NCI-H1092 (cell line): ENCODE measurements at regions not wholly inside any gene's neighbourhood (a gene's known extent, or its start where the extent isn't known, plus 50 kb on each side); places are given as distances from the start of the nearest gene placed in this dataset.
"Not testable (repeated sequence)": the region's sequence is repeated elsewhere in the genome, so short reads cannot be mapped to it uniquely, and the experiment has no call there.

ENCODE experiments used
- DNase-seq: peaks from one replicate; lab custom pipeline; 2025; lab: John Stamatoyannopoulos, UW

DNA sequence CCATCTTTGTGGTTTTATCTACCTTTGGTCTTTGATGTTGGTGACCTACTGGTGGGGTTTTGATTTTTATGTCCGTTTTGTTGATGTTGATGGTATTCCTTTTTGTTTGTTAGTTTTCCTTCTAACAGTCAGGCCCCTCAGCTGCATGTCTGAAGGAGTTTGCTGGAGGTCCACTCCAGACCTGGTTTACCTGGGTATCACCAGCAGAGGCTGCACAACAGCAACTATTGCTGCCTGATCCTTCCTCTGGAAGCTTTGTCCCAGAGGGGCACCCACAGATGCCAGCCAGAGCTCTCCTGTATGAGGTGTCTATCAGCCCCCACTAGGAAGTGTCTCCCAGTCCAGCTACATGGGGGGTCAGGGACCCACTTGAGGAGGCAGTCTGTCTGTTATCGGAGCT lies 199.3 kb upstream of the WDFY3 start:
- no peak for DNase-seq

DNA sequence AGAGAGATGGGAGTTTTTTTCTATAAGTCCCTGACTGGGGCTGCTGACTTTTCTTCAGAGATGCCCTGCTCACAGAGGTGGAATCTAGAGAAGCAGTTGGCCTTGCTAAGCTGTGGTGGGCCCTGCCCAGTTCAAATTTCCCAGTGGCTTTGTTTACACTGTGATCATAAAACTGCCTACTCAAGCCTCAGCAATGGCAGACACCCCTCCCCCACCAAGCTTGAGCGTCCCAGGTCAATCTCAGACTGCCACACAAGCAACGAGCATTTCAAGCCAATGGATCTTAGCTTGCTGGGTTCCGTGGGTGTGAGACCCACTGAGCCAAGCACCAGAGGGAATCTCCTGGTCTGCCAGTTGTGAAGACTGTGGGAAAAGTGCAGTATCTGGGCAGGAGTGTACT lies 199.8 kb upstream of the WDFY3 start:
- no peak for DNase-seq

DNA sequence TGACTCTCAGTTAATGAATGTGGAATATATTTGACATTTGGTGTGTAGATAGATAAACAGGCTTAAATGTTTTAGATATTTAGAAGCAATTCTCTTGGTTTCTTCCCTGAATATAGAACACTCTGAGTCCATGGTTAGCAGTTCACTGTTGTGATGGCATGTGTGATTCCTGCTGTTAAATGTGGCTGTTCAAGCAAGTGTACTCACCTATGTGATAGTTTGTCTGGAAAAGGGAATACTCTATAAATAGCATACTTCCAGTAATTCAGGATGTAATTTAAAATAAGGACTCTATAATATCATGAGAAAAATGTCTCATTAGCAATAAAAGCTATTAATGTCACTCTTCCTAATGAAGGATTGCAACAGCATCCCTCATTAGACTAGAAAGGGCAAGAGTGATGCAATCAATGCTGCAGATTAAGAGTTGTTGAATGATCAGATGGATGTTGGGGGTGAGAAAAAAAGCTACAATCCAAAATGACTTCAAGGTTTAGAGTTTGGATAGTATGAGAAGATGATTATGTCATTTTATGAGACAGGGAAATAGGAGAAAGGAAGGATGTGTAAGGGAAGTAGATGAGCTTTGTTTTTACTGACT lies 201.8 kb upstream of the WDFY3 start:
- no peak for DNase-seq

DNA sequence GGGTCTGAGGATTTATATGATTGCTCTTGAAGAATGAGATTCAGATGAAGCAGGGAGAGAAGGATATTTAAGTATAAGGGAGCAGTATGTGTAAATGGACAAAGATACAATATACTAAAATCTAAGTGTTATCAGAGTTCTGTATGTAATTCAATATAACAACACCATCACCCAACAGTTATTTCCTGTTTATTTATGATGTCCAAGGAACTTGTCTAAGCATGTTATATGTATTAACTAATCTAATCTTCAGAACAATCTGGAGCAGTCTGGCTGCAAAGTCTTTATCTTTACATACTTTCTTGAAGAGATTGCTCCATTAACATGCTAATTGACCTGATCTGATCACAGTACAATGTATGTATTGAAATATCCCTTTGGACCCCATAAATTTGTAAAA lies 203.8 kb upstream of the WDFY3 start:
- DNase-seq: no peak

DNA sequence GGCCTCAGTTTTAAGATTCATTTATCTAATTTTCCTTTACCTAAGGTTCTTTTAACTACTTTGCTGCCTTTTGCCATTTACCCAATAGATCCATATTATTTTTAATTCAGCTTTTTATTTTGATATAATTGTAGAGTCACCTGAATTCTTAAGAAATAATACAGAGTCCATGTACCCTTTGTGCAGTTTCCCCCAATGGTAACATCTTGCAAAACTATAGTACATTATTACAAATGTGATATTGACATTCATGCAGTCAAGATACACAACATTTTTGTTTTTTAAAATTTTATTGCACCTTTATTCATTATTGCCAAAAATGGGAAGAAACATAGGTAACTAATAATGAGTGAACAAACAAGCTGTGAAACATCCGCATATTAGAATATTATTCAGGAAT lies 208.7 kb upstream of the WDFY3 start:
- no peak for DNase-seq

DNA sequence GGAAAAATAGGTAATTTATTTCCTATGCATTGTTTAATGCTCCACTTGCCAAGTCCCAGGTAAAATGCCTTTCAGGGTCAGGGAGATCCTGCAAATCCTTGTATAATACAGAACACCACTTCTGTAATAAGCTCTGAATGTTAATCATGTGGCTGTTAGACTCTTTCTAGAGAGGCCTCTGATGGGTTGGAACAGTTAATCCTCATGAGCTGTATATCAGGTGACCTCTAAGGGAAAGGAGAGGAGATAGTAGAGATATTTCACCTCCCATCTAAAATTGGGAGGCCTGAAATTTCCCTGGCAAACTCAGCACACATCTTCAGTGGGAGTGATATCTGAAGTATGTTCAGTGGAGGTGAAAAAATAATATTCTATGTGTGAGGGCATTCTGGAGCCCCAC lies 210.6 kb upstream of the WDFY3 start:
- no peak for DNase-seq

DNA sequence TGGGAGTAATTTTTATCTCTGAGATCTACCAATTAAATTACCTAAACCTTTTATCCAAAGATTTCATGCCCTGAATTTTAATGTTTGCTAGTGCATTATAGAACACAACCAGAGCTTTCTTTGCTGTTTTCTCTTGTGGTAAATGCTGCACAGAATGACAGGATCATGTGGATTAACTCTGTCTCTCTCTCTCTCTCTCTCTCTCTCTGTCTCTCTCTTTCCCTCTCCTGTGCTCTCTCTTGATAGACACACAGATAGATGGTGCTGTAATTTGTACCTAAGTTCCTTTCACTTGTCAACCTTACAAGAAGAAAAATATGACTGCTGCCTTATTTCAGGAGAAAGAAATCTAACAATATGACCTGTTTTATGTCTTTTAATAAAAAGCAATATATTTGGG lies 211.2 kb upstream of the WDFY3 start:
- DNase-seq: no peak

DNA sequence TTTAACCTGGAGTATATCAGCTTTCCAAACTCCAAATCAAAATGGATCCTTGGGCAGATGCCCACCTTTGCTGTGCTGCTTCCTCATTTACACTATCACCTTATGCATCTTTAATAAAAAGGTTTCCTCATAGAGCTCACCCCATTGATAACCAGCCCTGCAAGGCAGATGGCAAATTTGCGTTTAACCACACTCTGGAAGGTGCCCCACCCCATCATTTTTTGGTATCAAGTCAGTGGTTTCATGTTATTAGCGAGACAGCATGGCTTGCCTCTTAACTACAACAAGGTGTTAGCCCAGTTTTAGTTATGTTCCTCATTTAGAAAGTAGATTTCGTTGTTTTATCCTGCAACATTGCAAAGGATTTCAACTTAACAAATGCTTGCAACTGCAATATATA lies 214.0 kb upstream of the WDFY3 start:
- no peak for DNase-seq

DNA sequence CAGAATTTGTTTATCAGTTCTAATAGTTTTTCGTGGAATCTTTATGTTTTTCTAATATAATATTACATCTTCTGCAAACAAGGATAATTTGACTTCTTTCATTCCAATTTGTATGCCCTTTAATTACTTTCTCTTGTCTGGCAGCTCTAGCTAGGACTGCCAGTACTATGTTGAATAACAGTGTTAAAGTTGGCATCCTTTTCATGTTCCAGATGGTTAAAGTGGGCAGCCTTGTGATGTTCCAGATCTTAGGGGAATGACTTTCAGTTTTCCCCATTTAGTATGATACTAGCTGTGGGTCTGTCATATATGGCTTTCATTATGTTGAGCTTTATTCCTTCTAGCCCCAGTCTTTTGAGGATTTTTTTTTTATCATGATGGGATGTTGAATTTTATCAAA lies 220.6 kb upstream of the WDFY3 start:
- DNase-seq: no peak

DNA sequence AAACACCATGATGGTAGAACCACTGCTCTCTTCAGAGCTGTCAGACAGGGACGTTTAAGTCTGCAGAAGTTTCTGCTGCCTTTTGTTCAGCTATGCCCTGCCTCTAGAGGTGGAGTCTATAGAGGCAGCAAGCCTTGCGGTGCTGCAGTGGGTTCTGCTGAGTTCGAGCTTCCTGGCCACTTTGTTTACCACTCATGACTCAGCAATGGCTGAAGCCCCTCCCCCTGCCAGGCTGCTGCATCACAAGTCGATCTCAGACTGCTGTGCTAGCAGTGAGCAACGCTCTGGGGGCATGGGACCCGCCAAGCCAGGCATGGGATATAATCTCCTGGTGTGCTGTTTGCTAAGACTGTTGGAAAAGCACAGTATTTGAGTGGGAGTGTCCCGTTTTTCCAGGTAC lies 229.5 kb upstream of the WDFY3 start:
- DNase-seq: not testable (repeated sequence)

DNA sequence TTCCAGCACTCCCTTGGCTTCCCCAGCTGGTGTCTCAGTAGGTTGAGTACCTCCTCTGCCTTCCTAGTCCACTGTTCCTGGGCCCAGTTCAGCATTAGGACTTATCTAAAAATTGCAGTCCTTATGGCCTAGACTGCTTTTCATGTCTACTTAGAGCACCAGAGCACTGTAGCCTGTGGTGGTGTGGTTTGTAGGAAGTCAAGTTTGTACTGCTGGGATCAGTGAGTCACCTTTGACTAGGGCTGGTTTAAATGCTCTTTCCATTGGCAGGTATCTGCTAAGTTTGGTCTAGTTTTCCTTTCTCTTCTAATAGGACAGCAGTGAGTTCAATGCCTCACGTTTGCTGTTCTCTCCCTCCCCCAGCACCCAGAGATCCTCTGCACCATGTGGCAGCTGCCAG lies 233.6 kb upstream of the WDFY3 start:
- DNase-seq: no peak

DNA sequence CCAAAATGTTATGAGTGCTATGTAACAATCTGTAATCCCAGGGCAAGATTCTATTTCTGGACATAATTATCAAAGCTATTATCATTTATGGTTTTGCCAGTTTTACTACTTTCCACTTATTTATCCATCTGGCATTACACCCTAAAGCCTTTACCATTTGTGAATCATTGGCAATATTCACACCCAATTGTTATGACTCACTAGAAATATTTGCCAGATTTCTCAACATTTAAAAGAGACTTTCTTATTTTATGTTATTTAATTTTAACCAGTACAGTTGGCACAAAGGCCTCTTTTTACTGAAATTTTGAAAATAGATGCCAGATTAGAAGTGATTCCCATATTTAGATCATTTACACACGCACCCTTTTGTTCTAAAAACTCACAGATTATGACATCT lies 242.7 kb upstream of the WDFY3 start:
- DNase-seq: no peak

DNA sequence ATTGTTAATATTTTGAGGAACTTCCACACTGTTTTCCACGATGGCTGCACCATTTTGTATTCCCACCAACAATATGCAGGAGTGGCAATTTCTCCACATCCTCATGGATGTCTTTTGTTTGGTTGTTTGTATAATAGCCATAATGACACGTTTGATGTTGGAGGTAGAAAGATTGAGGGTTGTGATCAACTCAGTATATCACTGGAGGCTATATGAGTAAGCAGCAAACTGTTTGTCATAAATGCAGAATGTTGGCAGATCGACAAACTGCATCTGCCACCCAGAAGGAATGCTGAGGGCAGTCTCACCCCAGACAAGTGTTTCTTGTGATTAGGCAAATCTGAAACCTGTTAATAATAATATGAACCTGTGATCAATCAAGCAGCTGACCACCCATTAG lies 243.9 kb upstream of the WDFY3 start:
- no peak for DNase-seq

DNA sequence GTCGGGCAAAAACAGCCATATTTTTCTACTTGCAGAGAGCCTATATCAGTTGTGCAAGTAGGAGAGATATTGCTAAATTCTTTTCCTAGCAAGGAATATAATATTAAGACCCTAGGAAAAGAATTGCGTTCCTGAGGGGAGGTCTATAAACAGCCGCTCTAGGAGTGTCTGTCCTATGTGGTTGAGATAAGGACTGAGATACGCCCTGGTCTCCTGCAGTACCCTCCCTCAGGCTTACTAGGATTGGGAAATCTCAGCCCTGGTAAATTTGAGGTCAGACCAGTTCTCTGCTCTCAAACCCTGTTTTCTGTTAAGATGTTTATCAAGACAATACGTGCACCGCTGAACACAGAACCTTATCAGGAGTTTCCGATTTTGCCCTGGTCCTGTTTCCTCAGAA lies 250.1 kb upstream of the WDFY3 start:
- DNase-seq: not testable (repeated sequence)

DNA sequence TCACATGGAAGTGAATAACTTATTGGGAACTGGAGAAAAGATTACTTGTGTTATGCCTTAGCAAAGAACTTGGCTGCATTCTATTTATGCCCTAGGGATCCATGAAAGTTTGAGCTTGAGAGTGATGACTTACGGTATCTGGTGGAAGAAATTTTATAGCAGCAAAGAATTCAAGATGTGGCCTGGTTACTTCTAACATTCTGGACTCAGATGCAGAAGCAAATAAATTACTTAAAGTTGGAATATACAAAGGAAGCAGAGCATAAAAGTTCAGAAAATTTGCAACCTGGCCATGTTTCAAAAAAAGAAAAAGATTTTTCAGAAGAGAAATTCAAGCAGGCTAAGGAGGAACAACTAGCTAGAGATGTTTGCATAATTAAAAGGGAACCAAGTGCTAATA lies 252.3 kb upstream of the WDFY3 start:
- DNase-seq: no peak

DNA sequence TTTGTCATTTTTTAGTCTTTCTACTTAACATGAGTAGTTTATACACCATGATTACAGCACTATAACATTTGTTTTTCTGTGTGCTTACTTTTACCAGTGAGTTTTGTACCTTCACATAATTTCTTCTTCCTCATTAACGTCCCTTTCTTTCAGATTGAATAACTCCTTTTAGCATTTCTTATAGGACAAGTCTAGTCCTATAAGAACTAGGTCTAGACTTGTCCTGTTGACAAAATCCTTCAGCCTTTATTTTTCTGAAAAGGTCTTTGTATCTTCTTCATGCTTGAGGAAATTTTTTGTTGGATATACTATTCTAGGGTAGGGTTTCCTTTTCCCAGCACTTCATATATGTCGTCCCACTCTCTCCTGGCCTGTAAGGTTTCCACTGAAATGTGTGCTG lies 253.3 kb upstream of the ARHGAP24 start:
- no peak for DNase-seq

DNA sequence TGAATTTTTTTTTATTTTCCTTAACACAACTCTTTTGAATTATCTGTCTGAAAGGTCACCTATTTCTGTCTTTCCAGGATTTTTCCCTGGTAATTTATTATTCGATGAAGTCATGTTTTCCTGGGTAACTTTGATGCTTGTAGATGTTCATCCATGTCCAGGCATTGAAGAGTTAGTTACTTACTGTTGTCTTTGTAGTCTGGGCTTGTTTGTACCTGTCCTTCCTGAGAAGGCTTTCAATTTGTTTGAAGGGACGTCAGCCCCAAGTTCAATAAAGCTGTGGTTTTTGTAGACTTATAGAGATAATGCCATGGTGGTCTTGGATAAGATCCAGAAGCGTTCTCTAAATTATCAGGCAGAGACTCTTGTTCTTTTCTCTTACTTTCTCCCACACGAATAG lies 252.4 kb upstream of the ARHGAP24 start:
- DNase-seq: no peak

DNA sequence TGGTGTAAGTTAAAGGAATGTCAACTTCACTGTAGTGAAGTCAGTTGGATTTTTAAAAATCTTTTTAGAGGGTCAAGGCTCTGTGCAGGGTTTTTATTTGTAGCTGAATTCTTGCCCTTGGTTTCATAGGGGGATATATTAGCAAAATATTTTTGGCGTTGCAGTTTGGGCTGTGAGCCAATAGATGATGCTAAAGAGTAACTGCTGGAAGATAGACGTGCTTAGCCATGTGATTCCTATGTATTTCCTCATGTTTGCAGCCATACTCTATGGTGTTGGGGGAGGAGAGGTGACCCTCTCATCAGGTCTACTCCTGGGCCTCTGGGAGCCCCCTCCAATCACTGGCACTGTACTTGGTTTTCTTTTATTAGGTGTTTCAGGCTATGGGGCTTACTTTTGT lies 246.7 kb upstream of the ARHGAP24 start:
- no peak for DNase-seq

DNA sequence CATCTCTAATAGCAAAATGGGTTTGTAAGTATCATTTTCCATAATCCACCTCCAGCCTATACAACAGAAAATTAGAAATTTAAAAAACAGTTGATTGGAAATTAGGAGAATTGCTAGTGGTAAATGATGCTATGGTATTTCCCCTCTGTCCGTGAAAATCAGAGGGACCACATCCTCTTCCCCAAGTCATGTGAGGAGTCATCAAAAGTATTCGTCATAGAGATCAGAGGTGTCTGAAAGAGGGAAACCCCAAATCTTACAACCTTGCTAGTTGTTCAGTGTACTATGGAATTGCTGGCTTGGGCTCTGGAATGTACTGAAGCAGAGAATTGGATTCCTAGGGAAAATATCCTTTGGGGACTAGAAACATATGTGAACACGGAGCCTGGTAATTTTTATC lies 241.4 kb upstream of the ARHGAP24 start:
- no peak for DNase-seq

DNA sequence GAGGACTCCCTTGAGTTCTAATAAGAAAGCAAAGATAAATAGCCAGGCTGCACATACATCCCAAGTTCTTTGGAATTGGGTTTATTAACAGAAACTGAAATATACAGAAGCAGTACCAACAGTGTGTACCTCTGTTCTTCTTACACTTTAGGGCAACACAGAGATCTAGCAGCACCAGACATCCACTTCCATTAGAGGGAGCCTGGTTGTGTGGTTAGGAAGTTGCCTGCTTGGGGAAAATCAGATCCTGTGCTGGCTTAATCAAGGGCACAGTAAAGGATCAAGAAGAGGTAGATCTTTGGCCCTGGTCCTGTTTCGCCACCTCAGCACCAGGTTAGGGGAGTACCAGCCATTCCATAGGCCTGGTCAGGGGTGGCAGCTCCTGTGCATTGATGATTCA lies 231.1 kb upstream of the ARHGAP24 start:
- DNase-seq: no peak

DNA sequence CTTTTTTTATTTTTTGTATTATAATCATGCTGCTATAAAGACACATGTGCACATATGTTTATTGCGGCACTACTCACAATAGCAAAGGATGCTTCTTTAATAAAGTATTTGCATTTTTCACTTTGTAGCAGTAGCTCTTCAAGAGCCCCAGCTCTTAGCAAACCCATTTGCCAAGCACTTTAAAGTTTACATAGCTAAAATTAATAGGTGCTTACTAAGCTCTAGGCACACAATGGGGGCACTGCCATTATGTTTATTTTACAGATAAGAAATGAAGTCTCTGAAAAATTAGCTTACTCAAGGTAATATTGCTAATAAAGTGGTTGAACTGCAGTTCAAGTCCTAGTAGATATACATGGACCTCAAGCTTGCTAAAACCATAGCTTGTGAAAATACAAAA lies 230.3 kb upstream of the ARHGAP24 start:
- no peak for DNase-seq

DNA sequence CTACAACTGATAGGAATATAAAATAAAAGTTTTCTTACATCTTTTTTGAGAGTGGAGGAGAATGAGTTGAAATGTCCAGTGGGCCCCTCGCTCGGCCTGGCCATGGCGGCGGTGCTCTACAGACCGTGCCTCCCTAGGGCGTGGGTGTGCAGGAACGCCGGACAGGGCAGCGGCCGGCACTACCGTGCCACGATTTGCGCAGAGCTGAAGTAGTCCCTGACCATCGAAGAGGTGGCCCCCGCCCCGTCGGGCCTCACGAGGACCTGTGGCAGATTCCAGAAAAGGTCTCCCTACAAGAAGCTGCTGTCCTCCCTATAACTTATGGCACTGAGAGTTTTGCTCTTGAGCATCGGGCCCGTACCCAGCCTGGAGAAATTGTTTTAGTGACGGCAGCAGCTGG lies 228.9 kb upstream of the ARHGAP24 start:
- DNase-seq: no peak

DNA sequence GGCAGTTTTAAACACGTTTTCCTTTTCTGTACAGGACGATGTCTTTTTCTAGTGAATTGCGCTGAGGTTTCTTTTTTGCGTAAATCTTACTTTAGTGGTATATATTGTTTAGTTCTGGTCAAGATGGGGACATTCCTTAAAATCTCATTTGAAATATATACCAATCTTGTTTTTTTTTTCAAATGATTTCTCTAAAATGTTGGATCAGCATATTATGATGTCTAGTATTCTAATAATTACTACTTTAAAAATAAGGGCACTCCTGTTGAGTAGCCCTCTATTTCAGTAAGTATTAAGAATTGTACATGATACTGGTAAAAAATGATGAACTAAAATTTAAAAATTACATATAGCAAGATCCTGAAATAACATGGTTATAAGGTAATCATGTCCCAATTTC lies 224.1 kb upstream of the ARHGAP24 start:
- DNase-seq: no peak

DNA sequence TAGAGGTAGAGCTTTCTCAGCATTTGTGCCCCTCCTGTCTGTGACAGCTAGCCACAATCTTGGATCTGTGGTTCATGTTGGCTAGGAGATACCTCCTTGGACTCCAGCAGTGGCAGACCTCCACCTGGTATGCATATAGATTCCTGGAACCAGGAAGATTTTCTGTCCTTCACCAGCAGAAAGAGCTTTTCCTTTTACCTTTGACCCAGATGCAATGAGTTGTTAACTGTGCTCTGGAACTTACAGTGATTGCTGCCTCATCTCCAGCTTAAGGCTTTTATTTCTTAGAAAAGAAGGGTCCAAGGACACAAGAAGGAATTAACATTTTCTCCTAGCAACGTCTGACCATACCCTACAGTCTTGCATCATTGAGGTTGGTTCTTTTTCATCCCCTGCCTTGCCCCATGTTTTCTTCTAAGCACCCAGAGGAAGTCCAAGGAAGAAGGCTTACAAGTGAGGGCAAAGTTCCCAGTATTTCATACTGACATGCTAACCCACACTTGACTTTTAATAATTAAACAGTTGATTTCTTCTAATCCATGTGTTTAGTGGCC lies 217.1 kb upstream of the ARHGAP24 start:
- no peak for DNase-seq

DNA sequence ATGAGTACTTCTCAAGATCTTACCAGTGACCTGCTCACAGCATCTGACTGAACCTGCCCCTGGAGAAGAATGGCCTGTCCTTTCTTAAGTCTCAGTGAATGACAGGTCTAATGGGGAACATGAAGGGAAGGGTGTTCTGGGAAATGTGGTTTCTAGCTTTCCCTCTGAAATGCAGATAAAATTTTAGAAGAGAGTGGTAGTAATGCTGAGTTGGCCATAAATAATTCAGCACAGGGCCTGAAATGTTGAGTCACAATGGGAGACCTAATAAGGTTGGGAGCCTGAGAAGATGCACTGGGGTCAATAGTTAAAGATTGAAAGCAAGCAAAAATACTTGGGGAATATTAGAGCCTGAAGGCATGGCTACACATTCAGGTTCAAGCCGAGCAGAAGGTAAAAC lies 214.9 kb upstream of the ARHGAP24 start:
- DNase-seq: no peak
